Trophoblast cell (in vitro differentiated cells and primary cell): ENCODE measurements at regions not wholly inside any gene's neighbourhood (a gene's known extent, or its start where the extent isn't known, plus 50 kb on each side); places are given as distances from the start of the nearest gene placed in this dataset.

Source experiments
- DNase-seq, 2 donors: peaks; one replicate each; pipeline ENCODE4 v3.0.0-alpha.2; 2016
- H2AFZ ChIP-seq: 2 replicates; pipeline ENCODE4 v1.6.1; 2013; ENCODE audit warnings: low read length, moderate library complexity, mild to moderate bottlenecking; ENCODE audit not compliant: insufficient read depth, poor library complexity
- H2AK5ac ChIP-seq: 2 replicates; pipeline ENCODE4 v1.6.1; 2013; ENCODE audit warnings: mild to moderate bottlenecking, low read length
- H2BK120ac ChIP-seq: 2 replicates; pipeline ENCODE4 v1.6.1; 2013; ENCODE audit warnings: low read length, mild to moderate bottlenecking, moderate library complexity; ENCODE audit not compliant: insufficient read depth, poor library complexity
- H2BK12ac ChIP-seq: 2 replicates; pipeline ENCODE4 v1.6.1; 2013; ENCODE audit warnings: mild to moderate bottlenecking, low read length, moderate library complexity
- H2BK5ac ChIP-seq: 2 replicates; pipeline ENCODE4 v1.6.1; 2013; ENCODE audit warnings: low read length, low read depth, moderate library complexity, mild to moderate bottlenecking; ENCODE audit not compliant: poor library complexity
- H3K14ac ChIP-seq: 2 replicates; pipeline ENCODE4 v1.6.1; 2013; ENCODE audit warnings: mild to moderate bottlenecking, low read length
- H3K18ac ChIP-seq: 2 replicates; pipeline ENCODE4 v1.6.1; 2013; ENCODE audit warnings: mild to moderate bottlenecking, low read length
- H3K23ac ChIP-seq: 2 replicates; pipeline ENCODE4 v1.6.1; 2013; ENCODE audit warnings: low read length
- H3K27ac ChIP-seq: 2 replicates; pipeline ENCODE4 v1.5.1; 2013; ENCODE audit warnings: low read depth, mild to moderate bottlenecking, inconsistent platforms, low read length, moderate library complexity
- H3K27me3 ChIP-seq: 2 replicates; pipeline ENCODE4 v1.6.1; 2013; ENCODE audit warnings: inconsistent platforms, mild to moderate bottlenecking, low read length, moderate library complexity; ENCODE audit not compliant: insufficient read depth
- H3K36me3 ChIP-seq, 2 experiments: 1 replicate in 1 of 2; 2 replicates in 1 of 2; pipeline ENCODE4 v1.6.1; 2013; ENCODE audit warnings: low read length in 2 of 2, mild to moderate bottlenecking in 2 of 2, moderate library complexity in 1 of 2; ENCODE audit not compliant: insufficient read depth in 2 of 2, control insufficient read depth in 1 of 2
- H3K4ac ChIP-seq: 2 replicates; pipeline ENCODE4 v1.6.1; 2013; ENCODE audit warnings: low read depth, mild to moderate bottlenecking, low read length, moderate library complexity
- H3K4me1 ChIP-seq, 2 experiments: 1 replicate in 1 of 2; 2 replicates in 1 of 2; pipeline ENCODE4 v1.6.1; 2013; ENCODE audit warnings: low read length in 2 of 2, mild to moderate bottlenecking in 2 of 2, moderate library complexity in 1 of 2; ENCODE audit not compliant: insufficient read depth in 2 of 2, control insufficient read depth in 1 of 2
- H3K4me2 ChIP-seq: 2 replicates; pipeline ENCODE4 v1.6.1; 2013; ENCODE audit warnings: inconsistent platforms, mild to moderate bottlenecking, low read length, moderate library complexity
- H3K4me3 ChIP-seq: 2 replicates; pipeline ENCODE4 v1.5.1; 2013; ENCODE audit warnings: mild to moderate bottlenecking, low read depth, low read length, inconsistent platforms
- H3K79me1 ChIP-seq: one replicate; pipeline ENCODE4 v1.6.1; 2013; ENCODE audit warnings: low read length
- H3K79me2 ChIP-seq: 2 replicates; pipeline ENCODE4 v1.6.1; 2013; ENCODE audit warnings: low read length, mild to moderate bottlenecking; ENCODE audit not compliant: control insufficient read depth, insufficient read depth, poor library complexity
- H3K9ac ChIP-seq: 2 replicates; pipeline ENCODE4 v1.6.1; 2013; ENCODE audit warnings: mild to moderate bottlenecking, low read length
- H3K9me3 ChIP-seq: 2 replicates; pipeline ENCODE4 v1.6.1; 2013; ENCODE audit warnings: low read depth, mild to moderate bottlenecking, control low read depth, inconsistent platforms, low read length; ENCODE audit not compliant: insufficient read depth
- H4K12ac ChIP-seq: 2 replicates; pipeline ENCODE4 v1.6.1; 2013; ENCODE audit warnings: low read depth, mild to moderate bottlenecking, low read length, moderate library complexity
- H4K8ac ChIP-seq: 2 replicates; pipeline ENCODE4 v1.6.1; 2013; ENCODE audit warnings: low read depth, mild to moderate bottlenecking, low read length, moderate library complexity
- H4K91ac ChIP-seq: one replicate; pipeline ENCODE4 v1.6.1; 2013; ENCODE audit warnings: low read depth, mild to moderate bottlenecking, low read length, moderate library complexity
- WGBS: extraction: QIAGEN DNeasy Blood & Tissue Kit; methylation state at CpG from one replicate; pipeline ENCODE4 v1.1.7; 2013; ENCODE audit warnings: missing lambda C conversion rate; ENCODE audit not compliant: insufficient read length, insufficient coverage; ENCODE audit errors: extremely low coverage; 5-methylcytosine and 5-hydroxymethylcytosine counted together

DNA sequence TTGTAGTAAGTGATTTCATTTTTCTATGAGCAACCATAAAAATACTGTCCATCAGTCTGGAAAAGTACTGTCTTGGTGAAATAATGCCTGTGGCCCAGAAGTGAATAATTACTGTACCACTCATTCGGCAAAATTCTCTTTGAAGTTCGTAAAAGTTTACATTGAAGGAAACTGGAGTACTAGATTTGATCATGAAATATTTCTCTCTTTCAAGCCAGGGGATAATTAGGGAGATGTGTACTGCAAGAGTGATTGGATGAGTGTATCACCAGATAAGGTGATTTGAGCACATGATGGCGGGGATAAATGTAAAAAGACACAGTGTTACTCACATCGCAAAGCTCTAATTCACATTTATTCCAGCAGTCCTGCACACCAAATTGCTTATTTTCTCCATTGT, 883.2 kb upstream of the PIK3C3 start:
- Histone ChIP-seq H3K18ac (no peak overlapping the region), H3K79me2 (no peaks in the 10 kb centered on the region), H4K8ac (no peak overlapping the region), H3K27ac (no peak overlapping the region), H3K4ac (no peak overlapping the region), H3K9me3 (no peaks in the 10 kb centered on the region), H3K4me3 (no peak overlapping the region), H2AK5ac (no peak overlapping the region), H4K91ac (no peak overlapping the region), H3K79me1 (no peaks in the 10 kb centered on the region), H2BK120ac (no peak overlapping the region), H3K27me3 (no peaks in the 10 kb centered on the region), H4K12ac (no peak overlapping the region), H2AFZ (no peak overlapping the region), H3K4me1 (no peaks in the 10 kb centered on the region), H3K4me2 (no peak overlapping the region), H3K9ac (no peak overlapping the region), H3K14ac (no peak overlapping the region), H2BK12ac (no peak overlapping the region), H2BK5ac (no peak overlapping the region), H3K36me3 (no peaks in the 10 kb centered on the region), H3K23ac (no peak overlapping the region)
- no CpG with 5 or more reads among the region's 4 CpGs for WGBS
- DNase-seq = no peak

DNA sequence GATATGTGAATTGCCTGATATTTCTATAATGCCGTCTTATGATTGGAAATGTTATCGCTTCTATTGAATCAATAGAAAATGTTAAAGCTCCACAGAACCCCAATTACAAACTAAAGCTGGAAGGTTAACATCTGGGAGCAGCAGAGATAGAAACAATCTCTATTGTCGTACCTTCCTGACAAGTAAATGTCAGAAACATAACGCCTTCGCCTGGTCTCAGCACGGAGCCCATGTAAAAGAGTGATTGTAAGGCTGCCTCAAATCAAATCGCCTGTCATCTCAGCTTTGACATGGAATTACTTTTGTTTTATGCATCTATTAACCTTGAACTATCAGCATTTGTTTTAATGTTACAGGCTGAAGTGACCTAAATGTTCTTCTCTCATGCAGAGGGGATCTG, 885.9 kb upstream of the PIK3C3 start:
- H3K9me3 ChIP-seq = no peaks in the 10 kb centered on the region
- no peaks in the 10 kb centered on the region for H3K4me1 ChIP-seq
- H3K27ac ChIP-seq = no peak overlapping the region
- no peak overlapping the region for H3K9ac ChIP-seq
- H2BK12ac ChIP-seq = no peak overlapping the region
- no peak overlapping the region for H3K18ac ChIP-seq
- no peak overlapping the region for H4K8ac ChIP-seq
- H3K36me3 ChIP-seq = no peaks in the 10 kb centered on the region
- WGBS = no CpG with 5 or more reads among the region's 7 CpGs
- H3K4me2 ChIP-seq = no peak overlapping the region
- DNase-seq = no peak
- no peaks in the 10 kb centered on the region for H3K27me3 ChIP-seq
- no peak overlapping the region for H3K4ac ChIP-seq
- no peak overlapping the region for H3K23ac ChIP-seq
- no peak overlapping the region for H4K91ac ChIP-seq
- no peak overlapping the region for H2BK5ac ChIP-seq
- H2AFZ ChIP-seq = no peak overlapping the region
- no peaks in the 10 kb centered on the region for H3K79me2 ChIP-seq
- no peak overlapping the region for H2BK120ac ChIP-seq
- no peak overlapping the region for H3K14ac ChIP-seq
- no peak overlapping the region for H2AK5ac ChIP-seq
- no peaks in the 10 kb centered on the region for H3K79me1 ChIP-seq
- H4K12ac ChIP-seq = no peak overlapping the region
- no peak overlapping the region for H3K4me3 ChIP-seq

DNA sequence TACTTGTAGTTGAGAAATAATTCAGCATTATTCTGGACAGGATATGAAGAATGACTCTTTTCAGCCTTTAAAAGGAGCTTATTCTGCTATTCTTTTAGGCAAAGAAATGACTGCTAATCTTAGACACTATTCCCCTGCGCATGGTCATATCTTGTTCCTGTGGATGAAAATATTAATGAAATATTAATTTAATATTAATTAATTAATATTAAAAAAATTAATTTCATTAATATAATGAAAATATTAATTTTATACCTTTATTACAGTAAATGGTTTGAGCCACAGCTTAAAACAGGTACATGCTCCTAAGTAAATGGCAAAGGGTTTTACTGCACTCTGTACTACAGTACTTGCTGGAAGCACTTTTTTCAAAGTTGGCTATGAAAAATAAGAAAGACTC, 890.1 kb upstream of the PIK3C3 start:
- H3K14ac ChIP-seq = no peak overlapping the region
- DNase-seq = no peak
- no peaks in the 10 kb centered on the region for H3K36me3 ChIP-seq
- no peak overlapping the region for H3K18ac ChIP-seq
- H3K79me1 ChIP-seq = no peaks in the 10 kb centered on the region
- no peaks in the 10 kb centered on the region for H3K79me2 ChIP-seq
- no peak overlapping the region for H4K91ac ChIP-seq
- H3K9me3 ChIP-seq = no peaks in the 10 kb centered on the region
- no peak overlapping the region for H3K9ac ChIP-seq
- no peak overlapping the region for H4K8ac ChIP-seq
- no CpG with 5 or more reads among the region's 1 CpG for WGBS
- H3K4me3 ChIP-seq = no peak overlapping the region
- no peak overlapping the region for H2AK5ac ChIP-seq
- H3K4me2 ChIP-seq = no peak overlapping the region
- no peak overlapping the region for H4K12ac ChIP-seq
- no peak overlapping the region for H3K4ac ChIP-seq
- H2BK120ac ChIP-seq = no peak overlapping the region
- no peak overlapping the region for H2AFZ ChIP-seq
- no peak overlapping the region for H3K23ac ChIP-seq
- H3K27me3 ChIP-seq = no peaks in the 10 kb centered on the region
- no peaks in the 10 kb centered on the region for H3K4me1 ChIP-seq
- H2BK12ac ChIP-seq = no peak overlapping the region
- no peak overlapping the region for H3K27ac ChIP-seq
- no peak overlapping the region for H2BK5ac ChIP-seq

DNA sequence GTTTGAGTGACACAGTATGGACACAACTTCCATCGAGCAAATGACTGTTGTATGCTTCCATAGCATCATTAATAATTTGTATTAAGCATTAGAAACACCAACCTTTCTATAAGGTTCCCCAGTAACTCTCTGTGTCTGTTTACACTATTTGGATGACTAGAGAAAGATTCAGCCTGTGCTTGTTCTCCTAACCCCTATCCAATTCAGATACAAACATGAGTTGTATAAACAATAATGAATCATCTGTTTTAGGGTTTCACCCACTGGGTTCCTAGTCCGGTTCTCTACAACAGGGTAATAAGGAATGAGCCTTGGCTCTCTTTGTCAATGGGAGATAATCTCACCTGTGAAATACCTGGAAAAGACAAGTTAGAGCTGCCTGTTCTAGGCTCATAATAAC, 894.1 kb upstream of the PIK3C3 start:
- no peak overlapping the region for H4K8ac ChIP-seq
- H4K91ac ChIP-seq = no peak overlapping the region
- H4K12ac ChIP-seq = no peak overlapping the region
- H3K27ac ChIP-seq = no peak overlapping the region
- H3K23ac ChIP-seq = no peak overlapping the region
- no peak overlapping the region for H2BK12ac ChIP-seq
- no peaks in the 10 kb centered on the region for H3K4me1 ChIP-seq
- H2BK5ac ChIP-seq = no peak overlapping the region
- H3K4me3 ChIP-seq = no peak overlapping the region
- no peaks in the 10 kb centered on the region for H3K79me2 ChIP-seq
- H2BK120ac ChIP-seq = no peak overlapping the region
- H3K9me3 ChIP-seq = no peaks in the 10 kb centered on the region
- H3K4ac ChIP-seq = no peak overlapping the region
- no peaks in the 10 kb centered on the region for H3K79me1 ChIP-seq
- no peaks in the 10 kb centered on the region for H3K27me3 ChIP-seq
- H3K9ac ChIP-seq = no peak overlapping the region
- no peak overlapping the region for H3K18ac ChIP-seq
- no peak overlapping the region for H3K14ac ChIP-seq
- no peak overlapping the region for H2AFZ ChIP-seq
- no peak for DNase-seq
- WGBS = no CpG with 5 or more reads among the region's 2 CpGs
- H3K36me3 ChIP-seq = no peaks in the 10 kb centered on the region
- no peak overlapping the region for H3K4me2 ChIP-seq
- no peak overlapping the region for H2AK5ac ChIP-seq

DNA sequence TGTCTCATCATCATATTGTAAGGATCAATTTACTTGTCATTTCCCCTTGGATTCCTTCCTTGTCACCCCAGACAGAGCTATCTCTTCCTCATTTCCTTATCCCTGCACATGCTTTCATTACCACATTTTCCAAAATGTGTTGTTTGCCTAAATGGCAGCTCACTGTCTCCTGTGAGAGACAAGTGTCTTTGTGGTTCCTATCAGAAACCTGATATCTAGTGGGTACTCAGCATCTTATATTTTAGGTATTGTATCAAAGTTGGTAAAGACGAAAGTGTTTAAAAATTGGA, 896.0 kb upstream of the PIK3C3 start:
- Histone ChIP-seq H3K14ac (no peak overlapping the region), H4K91ac (no peak overlapping the region), H3K9me3 (no peaks in the 10 kb centered on the region), H3K79me2 (no peaks in the 10 kb centered on the region), H3K36me3 (no peaks in the 10 kb centered on the region), H3K4me2 (no peak overlapping the region), H2BK5ac (no peak overlapping the region), H4K8ac (no peak overlapping the region), H3K9ac (no peak overlapping the region), H3K18ac (no peak overlapping the region), H3K23ac (no peak overlapping the region), H3K27ac (no peak overlapping the region), H2AFZ (no peak overlapping the region), H3K79me1 (no peaks in the 10 kb centered on the region), H2BK120ac (no peak overlapping the region), H4K12ac (no peak overlapping the region), H2BK12ac (no peak overlapping the region), H3K4me3 (no peak overlapping the region), H3K4me1 (no peaks in the 10 kb centered on the region), H2AK5ac (no peak overlapping the region), H3K4ac (no peak overlapping the region), H3K27me3 (no peaks in the 10 kb centered on the region)
- WGBS = 100% methylated on average over 1 of the region's 1 CpG
- DNase-seq = no peak
